GM23338 (cell line): ENCODE measurements at regions not wholly inside any gene's neighbourhood (a gene's known extent, or its start where the extent isn't known, plus 50 kb on each side); places are given as distances from the start of the nearest gene placed in this dataset.

Experiments
- CTCF ChIP-seq, 2 experiments: fragments of 200-600 bp in 1 of 2; sonication (generic) in 1 of 2; conservative IDR thresholded peaks; 2 replicates each; pipeline versions ENCODE4 v1.5.1 to v1.6.1; 2016 to 2017; ENCODE audit warnings: antibody characterized with exemption in 2 of 2, low read depth in 2 of 2, mild to moderate bottlenecking in 2 of 2, moderate library complexity in 1 of 2
- EZH2 ChIP-seq: fragments of 200-600 bp; sonication (generic); IDR thresholded peaks from one replicate; pipeline ENCODE4 v1.8.0; 2017; ENCODE audit warnings: antibody characterized with exemption, mild to moderate bottlenecking, low read depth; ENCODE audit not compliant: unreplicated experiment
- EZH2phosphoT487 ChIP-seq: fragments of 200-600 bp; sonication (generic); IDR thresholded peaks from one replicate; pipeline ENCODE4 v1.8.1; 2018; ENCODE audit warnings: antibody characterized with exemption; ENCODE audit not compliant: unreplicated experiment
- JUNB ChIP-seq: IDR thresholded peaks from one replicate; pipeline ENCODE4 v1.6.1; 2016; ENCODE audit warnings: antibody characterized with exemption; ENCODE audit not compliant: unreplicated experiment
- POLR2AphosphoS5 ChIP-seq: IDR thresholded peaks from 2 replicates; pipeline ENCODE4 v1.6.1; 2016; ENCODE audit warnings: antibody characterized with exemption, low read depth
- REST ChIP-seq: IDR thresholded peaks from one replicate; pipeline ENCODE4 v1.6.1; 2018; ENCODE audit warnings: antibody characterized with exemption; ENCODE audit not compliant: unreplicated experiment
- ZNF331 ChIP-seq: fragments of 250-450 bp; sonication (Bioruptor Pico); IDR thresholded peaks from 2 replicates; pipeline ENCODE4 v1.5.0; 2020; ENCODE audit warnings: low read depth, mild to moderate bottlenecking, moderate library complexity

- TF ChIP-seq CTCF (conservative IDR thresholded peaks at IDR 0.05; ENCODE audit: low read depth in 2 of 2) (no peak), POLR2AphosphoS5 (no peak), EZH2 (no peak), EZH2phosphoT487 (no peak), REST (no peak), ZNF331 (CRISPR knock-in tag) (no peak), JUNB (no peak)
Measured at GRCh38 chr3:5758699-5759098, 571.2 kb downstream of the EDEM1 start.
